ENCODE measurements at regions not wholly inside any gene's neighbourhood (a gene's known extent, or its start where the extent isn't known, plus 50 kb on each side); places are given as distances from the start of the nearest gene placed in this dataset.

- TF ChIP-seq MAX (IDR thresholded peaks at IDR 0.05), result no peak
- peak; percentile 51 for TF ChIP-seq CTCF (IDR thresholded peaks at IDR 0.05; ENCODE audit: low read depth, low read length, missing input control)
- no peak for TF ChIP-seq ATF3 (IDR thresholded peaks at IDR 0.05)
- no peak for TF ChIP-seq REST (IDR thresholded peaks at IDR 0.05)
- TF ChIP-seq ZBTB33 (IDR thresholded peaks at IDR 0.05), result no peak
Measured at GRCh38 chr7:97499204-97499603, 232.7 kb upstream of the TAC1 start.

Measured in liver (tissue), 3 donors.